DND-41 (cell line): ENCODE measurements at regions not wholly inside any gene's neighbourhood (a gene's known extent, or its start where the extent isn't known, plus 50 kb on each side); places are given as distances from the start of the nearest gene placed in this dataset.

ENCODE experiments used
- ATAC-seq: fragments of 200-7000 bp; cut with Tn5 transposase; 3 replicates; pipeline ENCODE4 v1.9.1; 2021; ENCODE audit warnings: low read depth; ENCODE audit not compliant: insufficient read depth
- DNase-seq: peaks from one replicate; pipeline ENCODE4 v3.0.0-alpha.2; 2020
- H2AFZ ChIP-seq: 2 replicates; pipeline ENCODE4 v1.6.0; 2012; ENCODE audit warnings: low read depth, low read length
- H3K27ac ChIP-seq: 2 replicates; pipeline ENCODE4 v1.5.1; 2012; ENCODE audit warnings: low read length, inconsistent platforms
- H3K27me3 ChIP-seq: fragments of 200-600 bp; sonication (generic); 2 replicates; pipeline ENCODE4 v1.6.0; 2012; ENCODE audit warnings: low read length, mild to moderate bottlenecking, inconsistent platforms; ENCODE audit not compliant: insufficient read depth, poor library complexity
- H3K36me3 ChIP-seq: 2 replicates; pipeline ENCODE4 v1.5.1; 2012; ENCODE audit warnings: low read length, inconsistent platforms; ENCODE audit not compliant: insufficient read depth
- H3K4me1 ChIP-seq: 2 replicates; pipeline ENCODE4 v1.5.1; 2012; ENCODE audit warnings: mild to moderate bottlenecking, low read length; ENCODE audit not compliant: insufficient read depth
- H3K4me2 ChIP-seq: 2 replicates; pipeline ENCODE4 v1.6.0; 2012; ENCODE audit warnings: mild to moderate bottlenecking, moderate library complexity, low read length, inconsistent platforms; ENCODE audit not compliant: insufficient read depth
- H3K4me3 ChIP-seq, 2 experiments: fragments of 200-600 bp in 1 of 2; shearing (Covaris generic) in 1 of 2; 2 replicates each; pipeline ENCODE4 v1.5.1; 2012 to 2016; ENCODE audit warnings: inconsistent platforms in 2 of 2, low read length in 2 of 2, mild to moderate bottlenecking in 2 of 2, low read depth in 1 of 2, moderate library complexity in 1 of 2
- H3K79me2 ChIP-seq: 2 replicates; pipeline ENCODE4 v1.6.0; 2012; ENCODE audit warnings: low read length, inconsistent platforms; ENCODE audit not compliant: insufficient read depth
- H3K9ac ChIP-seq: 2 replicates; pipeline ENCODE4 v1.6.0; 2012; ENCODE audit warnings: low read depth, mild to moderate bottlenecking, inconsistent platforms, low read length, moderate library complexity
- H3K9me3 ChIP-seq: 2 replicates; pipeline ENCODE4 v1.5.1; 2012; ENCODE audit warnings: low read length, moderate library complexity, mild to moderate bottlenecking, inconsistent platforms; ENCODE audit not compliant: insufficient read depth, severe bottlenecking
- H4K20me1 ChIP-seq: 2 replicates; pipeline ENCODE4 v1.6.0; 2012; ENCODE audit warnings: low read length; ENCODE audit not compliant: insufficient read depth
- EZH2 ChIP-seq: IDR thresholded peaks from 3 replicates; pipeline ENCODE4 v1.6.1; 2012; ENCODE audit warnings: borderline replicate concordance, low read depth, mild to moderate bottlenecking, moderate library complexity, low read length, inconsistent platforms; ENCODE audit not compliant: severe bottlenecking
- TF ChIP-seq, protein P1 (sequence below): IDR thresholded peaks from 2 replicates; pipeline ENCODE4 v1.5.1; 2012; ENCODE audit warnings: borderline replicate concordance, low read length, moderate library complexity, mild to moderate bottlenecking; ENCODE audit not compliant: poor library complexity, severe bottlenecking; ENCODE audit errors: extremely low read depth

DNA sequence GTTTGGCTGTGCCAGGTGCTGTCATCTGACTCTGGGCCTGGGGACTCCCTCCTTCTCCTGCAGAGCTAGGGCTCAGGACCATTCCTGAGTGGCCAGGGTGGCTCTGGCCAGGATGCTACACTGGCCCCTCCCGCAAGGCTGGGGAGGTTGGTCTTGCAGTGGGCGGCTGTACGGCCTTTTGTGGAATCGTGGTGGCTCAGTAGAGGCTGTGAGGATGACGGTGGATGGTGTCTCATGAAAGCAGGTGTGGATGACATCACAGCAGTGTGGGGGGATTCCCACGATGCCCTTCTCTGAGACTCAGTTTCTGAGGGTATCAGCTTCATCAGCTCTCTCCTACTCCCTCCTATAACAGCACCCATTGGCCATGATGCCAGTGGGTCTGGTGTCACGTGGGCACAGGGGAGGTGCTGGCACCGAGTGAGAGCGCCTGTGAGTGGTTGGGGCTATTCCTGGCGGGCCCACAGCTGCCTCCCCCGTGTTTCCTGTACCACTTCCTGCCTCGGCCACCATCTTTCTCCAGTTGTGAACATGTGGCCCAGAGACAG, 144.2 kb upstream of the HDAC4 start:
- Histone ChIP-seq H3K4me3 (peak overlapping the region in 1 of 2 experiments; percentile 28; a peak in 1 of 4 replicates), H3K27ac (peak overlapping the region; percentile 96), H2AFZ (peak overlapping the region; percentile 9; the same call in 1 of the 2 replicates), H4K20me1 (no peaks in the 10 kb centered on the region), H3K9me3 (peaks cover 5% of the 10 kb centered on the region), H3K36me3 (no peaks in the 10 kb centered on the region), H3K27me3 (no peaks in the 10 kb centered on the region), H3K4me1 (peaks cover 65% of the 10 kb centered on the region), H3K79me2 (no peaks in the 10 kb centered on the region), H3K4me2 (peak overlapping the region; percentile 28; the same call in 1 of the 2 replicates), H3K9ac (peak overlapping the region; percentile 56)
- TF ChIP-seq, protein P1, sequence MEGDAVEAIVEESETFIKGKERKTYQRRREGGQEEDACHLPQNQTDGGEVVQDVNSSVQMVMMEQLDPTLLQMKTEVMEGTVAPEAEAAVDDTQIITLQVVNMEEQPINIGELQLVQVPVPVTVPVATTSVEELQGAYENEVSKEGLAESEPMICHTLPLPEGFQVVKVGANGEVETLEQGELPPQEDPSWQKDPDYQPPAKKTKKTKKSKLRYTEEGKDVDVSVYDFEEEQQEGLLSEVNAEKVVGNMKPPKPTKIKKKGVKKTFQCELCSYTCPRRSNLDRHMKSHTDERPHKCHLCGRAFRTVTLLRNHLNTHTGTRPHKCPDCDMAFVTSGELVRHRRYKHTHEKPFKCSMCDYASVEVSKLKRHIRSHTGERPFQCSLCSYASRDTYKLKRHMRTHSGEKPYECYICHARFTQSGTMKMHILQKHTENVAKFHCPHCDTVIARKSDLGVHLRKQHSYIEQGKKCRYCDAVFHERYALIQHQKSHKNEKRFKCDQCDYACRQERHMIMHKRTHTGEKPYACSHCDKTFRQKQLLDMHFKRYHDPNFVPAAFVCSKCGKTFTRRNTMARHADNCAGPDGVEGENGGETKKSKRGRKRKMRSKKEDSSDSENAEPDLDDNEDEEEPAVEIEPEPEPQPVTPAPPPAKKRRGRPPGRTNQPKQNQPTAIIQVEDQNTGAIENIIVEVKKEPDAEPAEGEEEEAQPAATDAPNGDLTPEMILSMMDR: no peak
- no peak for TF ChIP-seq EZH2
- ATAC-seq (peak; percentile 80), DNase-seq (peak; percentile 94)

- Histone ChIP-seq H3K79me2 (no peaks in the 10 kb centered on the region), H4K20me1 (no peaks in the 10 kb centered on the region), H3K27me3 (no peaks in the 10 kb centered on the region), H3K4me2 (peak overlapping the region; percentile 28; the same call in 1 of the 2 replicates), H3K4me3 (peak overlapping the region in 1 of 2 experiments; percentile 6; a peak in 1 of 4 replicates), H3K36me3 (no peaks in the 10 kb centered on the region), H3K9ac (peak overlapping the region; percentile 35), H3K4me1 (peaks cover 59% of the 10 kb centered on the region), H2AFZ (peak overlapping the region; percentile 9; the same call in 1 of the 2 replicates), H3K9me3 (peaks cover 5% of the 10 kb centered on the region), H3K27ac (peak overlapping the region; percentile 96)
- ATAC-seq (no peak), DNase-seq (no peak)
- TF ChIP-seq EZH2: no peak
- TF ChIP-seq, protein P1: no peak
Measured at GRCh38 chr2:239544143-239544917, 143.5 kb upstream of the HDAC4 start.

DNA sequence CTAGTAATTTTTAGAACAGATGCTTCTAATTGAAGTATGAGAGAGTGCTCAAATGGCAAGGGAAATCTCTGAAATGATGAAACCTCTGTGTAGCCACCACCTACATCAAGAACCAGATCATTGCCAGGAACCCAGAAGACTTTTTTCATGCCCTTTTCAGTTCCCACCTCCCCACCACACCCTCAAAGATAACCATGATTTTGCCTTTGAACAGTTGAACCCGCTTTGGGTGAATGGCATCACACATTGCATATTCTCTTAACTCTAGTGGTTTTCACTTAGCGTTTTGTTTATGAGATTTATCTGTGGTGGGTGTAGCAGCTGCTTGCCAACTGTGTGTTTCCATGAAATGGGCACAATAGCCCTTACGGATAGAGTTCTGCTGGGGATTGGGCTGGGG, 142.9 kb upstream of the HDAC4 start:
- no peaks in the 10 kb centered on the region for H3K79me2 ChIP-seq
- no peaks in the 10 kb centered on the region for H3K36me3 ChIP-seq
- 0 out of 2 replicates have a peak overlapping the region, but pooled peaks have one; percentile 35 for H3K9ac ChIP-seq
- H3K27ac ChIP-seq: peak overlapping the region; percentile 96
- no peaks in the 10 kb centered on the region for H4K20me1 ChIP-seq
- H3K4me1 ChIP-seq: peaks cover 52% of the 10 kb centered on the region
- H3K27me3 ChIP-seq: no peaks in the 10 kb centered on the region
- no peak overlapping the region for H3K4me3 ChIP-seq
- no peak overlapping the region for H3K4me2 ChIP-seq
- peaks cover 5% of the 10 kb centered on the region for H3K9me3 ChIP-seq
- H2AFZ ChIP-seq: no peak overlapping the region
- DNase-seq: no peak
- TF ChIP-seq EZH2: no peak
- TF ChIP-seq, protein P1: no peak
- ATAC-seq: no peak
